DOHH2 (cell line): ENCODE measurements at regions not wholly inside any gene's neighbourhood (a gene's known extent, or its start where the extent isn't known, plus 50 kb on each side); places are given as distances from the start of the nearest gene placed in this dataset.

Experiments
- H3F3A ChIP-seq: fragments of 200-600 bp; sonication (generic), shearing (Covaris generic); 2 replicates; pipeline ENCODE4 v1.6.0; 2016; ENCODE audit warnings: antibody characterized with exemption, mild to moderate bottlenecking; ENCODE audit not compliant: control insufficient read depth, insufficient read depth
- H3K27ac ChIP-seq: fragments of 200-600 bp; sonication (generic); 2 replicates; pipeline ENCODE4 v1.5.1; 2014; ENCODE audit warnings: low read depth, mild to moderate bottlenecking, low read length, moderate library complexity
- H3K27me3 ChIP-seq: fragments of 200-600 bp; sonication (generic); 2 replicates; pipeline ENCODE4 v1.6.1; 2014; ENCODE audit warnings: mild to moderate bottlenecking, low read length, mixed read lengths; ENCODE audit not compliant: control insufficient read depth
- H3K36me3 ChIP-seq: fragments of 200-600 bp; sonication (generic); 2 replicates; pipeline ENCODE4 v1.6.1; 2014; ENCODE audit warnings: mild to moderate bottlenecking, low read length, moderate library complexity, mixed read lengths; ENCODE audit not compliant: control insufficient read depth
- H3K4me1 ChIP-seq: fragments of 200-600 bp; sonication (generic); 2 replicates; pipeline ENCODE4 v1.6.1; 2014; ENCODE audit warnings: mild to moderate bottlenecking, low read length, mixed read lengths; ENCODE audit not compliant: control insufficient read depth
- H3K4me2 ChIP-seq: fragments of 200-600 bp; sonication (generic); 2 replicates; pipeline ENCODE4 v1.6.0; 2014; ENCODE audit warnings: mild to moderate bottlenecking, low read length, moderate library complexity
- H3K4me3 ChIP-seq: fragments of 200-600 bp; sonication (generic); 2 replicates; pipeline ENCODE4 v1.5.1; 2014; ENCODE audit warnings: mild to moderate bottlenecking, low read length, mixed read lengths
- H3K79me2 ChIP-seq: fragments of 200-600 bp; sonication (generic); 2 replicates; pipeline ENCODE4 v1.6.1; 2014; ENCODE audit warnings: mild to moderate bottlenecking, low read length, mixed read lengths; ENCODE audit not compliant: control insufficient read depth
- H3K9me2 ChIP-seq: fragments of 200-600 bp; sonication (generic); replicated peaks from 2 replicates; pipeline ENCODE4 v1.6.1; 2014; ENCODE audit warnings: mild to moderate bottlenecking, low read length, mixed read lengths; ENCODE audit not compliant: control insufficient read depth
- H3K9me3 ChIP-seq: fragments of 200-600 bp; sonication (generic); 2 replicates; pipeline ENCODE4 v1.6.1; 2014; ENCODE audit warnings: antibody characterized with exemption, low read length, mixed read lengths; ENCODE audit not compliant: control insufficient read depth, insufficient read depth
- H4K20me1 ChIP-seq: fragments of 200-600 bp; sonication (generic); 2 replicates; pipeline ENCODE4 v1.6.0; 2014; ENCODE audit warnings: low read depth, mild to moderate bottlenecking, antibody characterized with exemption, low read length, moderate library complexity; ENCODE audit not compliant: control insufficient read depth, insufficient read depth
- CTCF ChIP-seq: fragments of 200-600 bp; sonication (generic); IDR thresholded peaks from one replicate; pipeline ENCODE4 v1.5.1; 2014; ENCODE audit warnings: antibody characterized with exemption, mild to moderate bottlenecking, low read depth, low read length; ENCODE audit not compliant: poor library complexity, severe bottlenecking
- EZH2phosphoT487 ChIP-seq: fragments of 200-600 bp; sonication (generic); IDR thresholded peaks from 2 replicates; pipeline ENCODE4 v1.6.1; 2017; ENCODE audit warnings: borderline replicate concordance, mild to moderate bottlenecking, antibody characterized with exemption, low read length, moderate library complexity, mixed read lengths

DNA sequence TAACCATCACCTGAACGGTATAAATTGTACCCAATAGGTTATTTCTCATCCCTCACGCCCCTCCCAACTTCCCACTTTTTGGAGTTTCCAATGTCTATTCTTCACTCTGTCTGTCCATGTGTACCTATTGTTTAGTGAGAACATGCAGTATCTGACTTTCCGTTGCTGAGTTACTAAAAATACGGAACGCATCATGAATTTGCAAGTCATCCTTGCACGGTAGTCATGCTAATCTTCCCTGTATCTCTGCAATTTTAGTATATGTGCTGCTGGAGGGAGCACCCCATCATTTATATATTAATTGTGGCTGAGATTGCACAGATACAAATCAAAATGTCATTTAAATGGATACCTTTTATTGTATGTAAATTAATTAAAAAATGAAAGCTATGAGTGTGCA is 75.7 kb upstream of the SFMBT2 start:
- Histone ChIP-seq H3K4me1 (peaks cover 98% of the 10 kb centered on the region), H3K36me3 (no peaks in the 10 kb centered on the region), H3K9me3 (no peaks in the 10 kb centered on the region)

DNA sequence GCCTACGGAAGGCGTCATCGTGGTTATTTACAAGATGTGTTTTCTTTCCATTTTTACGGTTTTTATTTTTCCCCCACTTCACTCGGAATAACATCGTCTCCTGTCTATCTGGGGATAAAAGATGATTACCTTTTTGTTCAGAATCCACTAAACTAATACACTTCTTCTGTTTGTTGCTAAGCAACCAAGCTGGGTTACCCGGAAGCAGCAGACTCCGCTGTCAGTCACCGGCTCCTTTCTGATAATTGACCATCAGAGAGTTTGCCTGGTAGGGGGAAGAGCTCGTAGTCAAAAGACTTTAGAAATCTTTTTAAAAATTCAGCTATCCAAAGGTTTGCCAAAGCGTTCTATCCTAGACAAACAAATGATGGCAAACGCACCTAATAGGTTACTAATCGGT is 75.0 kb upstream of the SFMBT2 start:
- H3K4me3 ChIP-seq: peak overlapping the region; percentile 57
- no peaks in the 10 kb centered on the region for H3K27me3 ChIP-seq
- H3K4me2 ChIP-seq: peak overlapping the region; percentile 65
- H3K9me3 ChIP-seq: no peaks in the 10 kb centered on the region
- H3K27ac ChIP-seq: peak overlapping the region; percentile 84
- H3K36me3 ChIP-seq: no peaks in the 10 kb centered on the region
- H3K4me1 ChIP-seq: peaks cover 98% of the 10 kb centered on the region
- no peaks in the 10 kb centered on the region for H3K9me2 ChIP-seq
- TF ChIP-seq CTCF (no peak), EZH2phosphoT487 (no peak)
- peaks cover 25% of the 10 kb centered on the region for H3F3A ChIP-seq
- H3K79me2 ChIP-seq: no peaks in the 10 kb centered on the region
- H4K20me1 ChIP-seq: no peaks in the 10 kb centered on the region

More for the DNA sequence above, 75.7 kb upstream of the SFMBT2 start:
- no peaks in the 10 kb centered on the region for H3K9me2 ChIP-seq
- peak overlapping the region; percentile 57 for H3K4me3 ChIP-seq
- H3K79me2 ChIP-seq: no peaks in the 10 kb centered on the region
- peaks cover 19% of the 10 kb centered on the region for H3F3A ChIP-seq
- peak overlapping the region; percentile 65 for H3K4me2 ChIP-seq
- no peak for TF ChIP-seq CTCF
- no peak for TF ChIP-seq EZH2phosphoT487
- no peaks in the 10 kb centered on the region for H3K27me3 ChIP-seq
- no peaks in the 10 kb centered on the region for H4K20me1 ChIP-seq
- peak overlapping the region; percentile 84 for H3K27ac ChIP-seq

GRCh38 chr10:7485244-7485556 is 74.4 kb upstream of the SFMBT2 start:
- no peaks in the 10 kb centered on the region for H3K79me2 ChIP-seq
- no peaks in the 10 kb centered on the region for H3K9me2 ChIP-seq
- peak overlapping the region; percentile 84 for H3K27ac ChIP-seq
- no peaks in the 10 kb centered on the region for H4K20me1 ChIP-seq
- TF ChIP-seq CTCF (no peak), EZH2phosphoT487 (no peak)
- no peaks in the 10 kb centered on the region for H3K9me3 ChIP-seq
- peaks cover 30% of the 10 kb centered on the region for H3F3A ChIP-seq
- peaks cover 98% of the 10 kb centered on the region for H3K4me1 ChIP-seq
- H3K4me3 ChIP-seq: peak overlapping the region; percentile 57
- H3K4me2 ChIP-seq: peak overlapping the region; percentile 65
- no peaks in the 10 kb centered on the region for H3K36me3 ChIP-seq
- no peaks in the 10 kb centered on the region for H3K27me3 ChIP-seq
